Fibroblast of pulmonary artery (primary cell): ENCODE measurements at regions not wholly inside any gene's neighbourhood (a gene's known extent, or its start where the extent isn't known, plus 50 kb on each side); places are given as distances from the start of the nearest gene placed in this dataset.

ENCODE experiments used
- DNase-seq: peaks from one replicate; pipeline ENCODE4 v3.0.0-alpha.2; 2010; ENCODE audit warnings: low read depth
- H3K4me3 ChIP-seq: replicated peaks from 2 replicates; pipeline ENCODE4 v1.5.1; 2011; ENCODE audit warnings: low read depth, mild to moderate bottlenecking, control low read depth, low read length, moderate library complexity
- CTCF ChIP-seq: IDR thresholded peaks from 2 replicates; pipeline ENCODE4 v1.5.1; 2011; ENCODE audit warnings: mild to moderate bottlenecking, control low read depth, low read length, inconsistent platforms; ENCODE audit errors: missing control alignments

- TF ChIP-seq CTCF, result no peak
- no peak for DNase-seq
- H3K4me3 ChIP-seq, result no peak overlapping the region
These were observed 150.9 kb upstream of the RASGEF1B start for GRCh38 chr4:81622474-81623184.

DNA sequence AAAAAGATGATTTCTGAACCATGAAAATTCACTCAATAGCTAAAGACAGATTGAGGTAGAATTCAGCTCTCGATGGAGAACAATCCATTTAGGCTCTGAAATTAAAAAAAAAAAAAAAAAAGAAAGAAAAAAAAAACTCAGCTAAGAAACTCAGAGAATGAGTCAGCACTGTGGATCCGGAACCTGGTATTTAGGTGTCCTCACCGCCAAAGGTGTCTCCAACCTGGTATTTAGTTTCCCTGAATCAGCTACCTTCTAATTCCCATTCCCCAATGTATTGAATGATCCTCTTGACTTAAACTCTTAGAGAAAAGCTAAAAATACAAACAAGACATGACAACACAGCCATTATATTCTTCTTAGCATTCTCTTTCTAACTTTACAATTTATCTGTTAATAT is 150.3 kb upstream of the RASGEF1B start:
- no peak for TF ChIP-seq CTCF
- DNase-seq, result no peak
- no peak overlapping the region for H3K4me3 ChIP-seq

GRCh38 chr4:81621490-81621889 is 149.8 kb upstream of the RASGEF1B start:
- no peak for DNase-seq
- no peak overlapping the region for H3K4me3 ChIP-seq
- TF ChIP-seq CTCF, result no peak

DNA sequence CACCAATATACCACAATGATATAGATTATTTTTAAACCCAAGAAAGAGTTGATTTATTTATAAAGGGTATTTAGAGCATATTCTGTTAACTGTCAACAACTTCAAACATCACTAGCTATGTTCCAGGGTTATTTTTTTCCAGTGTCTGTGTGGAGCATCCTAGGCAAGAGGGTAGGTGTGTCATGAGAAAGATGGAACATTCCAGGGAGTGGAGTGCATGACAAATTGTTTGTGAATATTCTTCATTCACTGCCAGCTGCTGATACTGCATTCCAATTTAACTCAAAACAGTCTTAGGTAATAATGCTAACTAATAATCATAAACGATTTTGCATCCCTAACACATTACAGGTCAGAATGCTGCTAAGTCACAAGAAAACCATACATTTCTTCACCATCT is 148.7 kb upstream of the RASGEF1B start:
- no peak for DNase-seq
- no peak for TF ChIP-seq CTCF
- H3K4me3 ChIP-seq, result no peak overlapping the region

DNA sequence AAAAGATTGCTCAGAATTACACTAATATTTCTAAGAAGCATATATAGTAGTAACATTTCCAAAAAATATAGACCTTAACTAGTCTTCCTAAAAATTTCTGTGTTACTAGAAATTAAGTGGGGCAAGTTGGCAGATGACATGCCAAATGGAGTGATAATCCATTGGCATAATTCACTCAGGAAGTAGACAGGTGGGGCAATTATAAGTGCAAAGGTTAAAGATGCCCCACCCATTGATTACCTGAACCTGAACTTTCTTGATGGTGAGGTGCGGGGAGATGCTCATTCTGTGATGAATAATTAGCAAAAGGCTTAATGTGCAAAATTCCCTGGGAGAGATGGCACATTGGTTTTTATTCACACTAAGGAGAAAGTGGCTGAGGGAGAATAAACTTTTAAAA is 145.8 kb upstream of the RASGEF1B start:
- no peak for DNase-seq
- H3K4me3 ChIP-seq, result no peak overlapping the region
- no peak for TF ChIP-seq CTCF

DNA sequence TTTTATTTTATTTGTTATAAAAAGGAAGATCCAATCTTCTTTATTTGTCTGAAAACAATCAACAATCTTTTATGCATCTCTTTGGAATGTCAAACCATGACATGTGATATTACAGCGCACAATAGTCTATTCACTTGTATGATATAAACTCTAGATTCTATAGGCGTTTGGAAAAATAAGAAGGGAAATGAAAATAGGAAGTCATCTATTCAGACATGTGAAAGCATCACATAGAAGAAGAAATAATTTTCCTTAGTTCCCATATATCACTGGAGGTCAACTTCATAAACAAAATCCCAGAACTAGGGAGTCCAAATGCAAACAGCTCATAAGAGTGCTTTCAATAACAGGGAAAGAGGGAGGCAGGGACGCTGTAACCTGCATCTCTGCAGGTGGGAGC is 139.5 kb upstream of the RASGEF1B start:
- no peak overlapping the region for H3K4me3 ChIP-seq
- no peak for DNase-seq
- no peak for TF ChIP-seq CTCF

DNA sequence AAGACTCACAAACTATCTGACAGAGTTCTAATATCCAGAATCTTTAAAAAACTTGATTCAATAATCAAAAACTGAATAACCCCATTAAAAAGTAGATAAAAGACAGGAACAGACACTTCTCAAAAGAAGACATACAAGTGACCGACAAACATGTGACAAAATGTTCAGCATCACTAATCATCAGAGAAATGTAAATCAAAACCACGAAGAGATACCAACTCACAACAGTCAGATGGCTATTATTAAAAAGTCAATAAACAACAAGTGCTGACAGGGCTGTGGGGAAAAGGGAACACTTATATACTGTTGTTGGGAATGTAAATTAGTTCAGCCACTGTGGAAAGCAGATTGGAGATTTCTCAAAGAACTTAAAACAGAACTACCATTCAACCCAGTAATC is 138.1 kb upstream of the RASGEF1B start:
- no peak for TF ChIP-seq CTCF
- no peak overlapping the region for H3K4me3 ChIP-seq

More for the DNA sequence above, 138.1 kb upstream of the RASGEF1B start:
- DNase-seq, result no peak
